OCI-LY1 (cell line): ENCODE measurements at regions not wholly inside any gene's neighbourhood (a gene's known extent, or its start where the extent isn't known, plus 50 kb on each side); places are given as distances from the start of the nearest gene placed in this dataset.
"Not testable (repeated sequence)": the region's sequence is repeated elsewhere in the genome, so short reads cannot be mapped to it uniquely, and the experiment has no call there.

Source experiments
- H2AFZ ChIP-seq: fragments of 200-600 bp; sonication (generic), shearing (Covaris generic); 2 replicates; pipeline ENCODE4 v1.6.0; 2014; ENCODE audit warnings: antibody characterized with exemption, mild to moderate bottlenecking, low read length
- H3F3A ChIP-seq: fragments of 200-600 bp; sonication (generic), shearing (Covaris generic); 2 replicates; pipeline ENCODE4 v1.6.0; 2014; ENCODE audit warnings: mild to moderate bottlenecking, antibody characterized with exemption, low read length, moderate library complexity; ENCODE audit not compliant: insufficient read depth
- H3K27ac ChIP-seq: fragments of 200-600 bp; sonication (generic); 2 replicates; pipeline ENCODE4 v1.5.1; 2014; ENCODE audit warnings: low read length, mixed run types, mild to moderate bottlenecking, low read depth; ENCODE audit not compliant: poor library complexity, severe bottlenecking
- H3K27me3 ChIP-seq: fragments of 200-600 bp; sonication (generic); 2 replicates; pipeline ENCODE4 v1.6.0; 2014; ENCODE audit warnings: antibody characterized with exemption, mild to moderate bottlenecking, low read length, moderate library complexity; ENCODE audit not compliant: insufficient read depth
- H3K36me3 ChIP-seq: fragments of 200-600 bp; sonication (generic); 2 replicates; pipeline ENCODE4 v1.6.1; 2014; ENCODE audit warnings: mild to moderate bottlenecking, antibody characterized with exemption, low read length, moderate library complexity, mixed read lengths; ENCODE audit not compliant: insufficient read depth
- H3K4me1 ChIP-seq: fragments of 200-600 bp; sonication (generic); 2 replicates; pipeline ENCODE4 v1.5.1; 2014; ENCODE audit warnings: mild to moderate bottlenecking, low read length, moderate library complexity; ENCODE audit not compliant: insufficient read depth, severe bottlenecking
- H3K4me2 ChIP-seq: fragments of 200-600 bp; sonication (generic), shearing (Covaris generic); 2 replicates; pipeline ENCODE4 v1.6.1; 2014; ENCODE audit warnings: low read length
- H3K4me3 ChIP-seq: fragments of 200-600 bp; sonication (generic); 2 replicates; pipeline ENCODE4 v1.5.1; 2014; ENCODE audit warnings: low read length, low read depth, mild to moderate bottlenecking, mixed read lengths; ENCODE audit not compliant: poor library complexity, severe bottlenecking
- H3K79me2 ChIP-seq: fragments of 200-600 bp; shearing (Covaris generic); 2 replicates; pipeline ENCODE4 v1.6.1; 2016; ENCODE audit warnings: mixed run types, low read length, mixed read lengths; ENCODE audit not compliant: insufficient read depth
- H3K9ac ChIP-seq: fragments of 200-600 bp; sonication (generic), shearing (Covaris generic); 2 replicates; pipeline ENCODE4 v1.6.1; 2014; ENCODE audit warnings: mild to moderate bottlenecking, low read length, mixed read lengths
- H3K9me2 ChIP-seq: fragments of 200-600 bp; sonication (generic), shearing (Covaris generic); 2 replicates; pipeline ENCODE4 v1.6.1; 2014; ENCODE audit warnings: low read depth, mild to moderate bottlenecking, low read length, mixed read lengths
- H3K9me3 ChIP-seq: fragments of 200-600 bp; shearing (Covaris generic); 2 replicates; pipeline ENCODE4 v1.6.1; 2014; ENCODE audit warnings: low read length, mixed read lengths
- H4K20me1 ChIP-seq: fragments of 200-600 bp; sonication (generic), shearing (Covaris generic); 2 replicates; pipeline ENCODE4 v1.6.0; 2016; ENCODE audit warnings: mild to moderate bottlenecking, low read length; ENCODE audit not compliant: insufficient read depth
- EZH2 ChIP-seq: fragments of 200-600 bp; sonication (generic), shearing (Covaris generic); IDR thresholded peaks from 2 replicates; pipeline ENCODE4 v1.8.0; 2017; ENCODE audit warnings: borderline replicate concordance, mixed run types, mild to moderate bottlenecking, antibody characterized with exemption, low read length, moderate library complexity, mixed read lengths
- TF ChIP-seq, protein P1 (sequence below): fragments of 200-600 bp; sonication (generic), shearing (Covaris generic); IDR thresholded peaks from 2 replicates; pipeline ENCODE4 v1.5.1; 2017; ENCODE audit warnings: mild to moderate bottlenecking, antibody characterized with exemption, low read length, moderate library complexity, mixed read lengths

DNA sequence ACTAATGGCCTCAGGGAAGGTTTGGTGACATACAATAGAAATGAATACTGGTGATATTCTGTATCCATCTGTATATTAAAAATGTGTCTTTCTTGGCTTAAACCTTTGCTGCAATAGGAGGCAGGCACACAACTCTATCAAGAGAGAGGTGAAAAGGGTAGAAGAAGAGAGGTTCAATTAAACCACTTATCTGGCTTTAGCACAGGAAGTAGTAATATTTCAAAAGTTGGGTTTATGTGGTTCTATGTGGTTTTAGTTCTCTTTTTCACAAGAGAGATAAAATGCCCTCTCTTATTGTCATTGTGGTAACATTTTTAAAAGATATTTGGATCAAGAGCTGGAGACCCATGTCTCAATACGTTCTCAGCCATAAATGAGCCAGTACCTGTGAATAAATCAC lies 146.2 kb upstream of the FNDC3A start:
- Histone ChIP-seq H3K4me1 (peaks cover 7% of the 10 kb centered on the region), H2AFZ (no peak overlapping the region), H3K4me2 (no peak overlapping the region), H3K9ac (no peak overlapping the region), H3K27me3 (no peaks in the 10 kb centered on the region), H4K20me1 (no peaks in the 10 kb centered on the region), H3F3A (no peaks in the 10 kb centered on the region), H3K27ac (peak overlapping the region; percentile 42), H3K36me3 (no peaks in the 10 kb centered on the region), H3K9me2 (no peaks in the 10 kb centered on the region), H3K9me3 (no peaks in the 10 kb centered on the region), H3K4me3 (no peak overlapping the region), H3K79me2 (no peaks in the 10 kb centered on the region)
- TF ChIP-seq, protein P1, sequence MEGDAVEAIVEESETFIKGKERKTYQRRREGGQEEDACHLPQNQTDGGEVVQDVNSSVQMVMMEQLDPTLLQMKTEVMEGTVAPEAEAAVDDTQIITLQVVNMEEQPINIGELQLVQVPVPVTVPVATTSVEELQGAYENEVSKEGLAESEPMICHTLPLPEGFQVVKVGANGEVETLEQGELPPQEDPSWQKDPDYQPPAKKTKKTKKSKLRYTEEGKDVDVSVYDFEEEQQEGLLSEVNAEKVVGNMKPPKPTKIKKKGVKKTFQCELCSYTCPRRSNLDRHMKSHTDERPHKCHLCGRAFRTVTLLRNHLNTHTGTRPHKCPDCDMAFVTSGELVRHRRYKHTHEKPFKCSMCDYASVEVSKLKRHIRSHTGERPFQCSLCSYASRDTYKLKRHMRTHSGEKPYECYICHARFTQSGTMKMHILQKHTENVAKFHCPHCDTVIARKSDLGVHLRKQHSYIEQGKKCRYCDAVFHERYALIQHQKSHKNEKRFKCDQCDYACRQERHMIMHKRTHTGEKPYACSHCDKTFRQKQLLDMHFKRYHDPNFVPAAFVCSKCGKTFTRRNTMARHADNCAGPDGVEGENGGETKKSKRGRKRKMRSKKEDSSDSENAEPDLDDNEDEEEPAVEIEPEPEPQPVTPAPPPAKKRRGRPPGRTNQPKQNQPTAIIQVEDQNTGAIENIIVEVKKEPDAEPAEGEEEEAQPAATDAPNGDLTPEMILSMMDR, result no peak
- TF ChIP-seq EZH2, result no peak

DNA sequence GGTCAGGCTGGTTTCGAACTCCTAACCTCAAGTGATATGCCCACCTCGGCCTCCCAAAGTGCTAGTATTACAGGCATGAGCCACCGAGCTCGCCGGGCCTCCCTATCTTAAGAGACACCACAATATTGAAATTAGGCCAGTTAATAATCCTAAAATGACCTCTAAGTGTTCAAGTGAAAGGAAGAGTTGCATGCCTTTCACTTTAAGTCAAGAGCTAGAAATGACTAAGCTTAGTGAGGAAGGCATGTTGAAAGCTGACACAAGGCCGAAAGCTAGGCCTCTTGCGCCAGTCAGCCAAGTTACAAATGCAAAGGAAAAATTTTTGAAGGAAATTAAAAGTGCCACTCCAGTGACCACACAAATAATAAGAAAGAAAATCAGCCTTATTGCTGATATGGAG lies 144.5 kb upstream of the FNDC3A start:
- Histone ChIP-seq H3K9me2 (no peaks in the 10 kb centered on the region), H4K20me1 (no peaks in the 10 kb centered on the region), H3K27ac (no peak overlapping the region), H3K4me2 (no peak overlapping the region), H3K4me3 (no peak overlapping the region), H3K4me1 (peaks cover 7% of the 10 kb centered on the region), H3K79me2 (no peaks in the 10 kb centered on the region), H3K27me3 (no peaks in the 10 kb centered on the region), H3K9ac (no peak overlapping the region), H3K9me3 (no peaks in the 10 kb centered on the region), H3F3A (no peaks in the 10 kb centered on the region), H2AFZ (no peak overlapping the region), H3K36me3 (no peaks in the 10 kb centered on the region)
- no peak for TF ChIP-seq EZH2
- TF ChIP-seq, protein P1, result no peak

DNA sequence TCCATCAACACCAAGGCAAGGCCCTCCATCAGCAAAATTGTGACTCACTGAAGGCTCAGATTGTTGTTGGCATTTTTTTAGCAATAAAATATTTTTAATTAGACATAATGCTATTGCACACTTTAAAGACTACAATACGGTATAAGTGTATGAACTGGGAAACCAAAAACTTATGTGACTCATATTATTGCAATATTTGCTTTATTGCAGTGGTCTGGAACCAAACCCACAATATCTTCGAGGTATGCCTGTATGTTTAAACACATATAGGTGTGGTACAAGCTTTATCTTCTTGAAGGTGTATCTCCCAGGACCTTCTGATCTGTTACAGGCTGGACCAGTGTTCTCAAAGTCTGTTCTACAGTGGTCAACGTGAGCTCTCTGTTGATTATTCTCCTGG lies 142.3 kb upstream of the FNDC3A start:
- H3K9ac ChIP-seq, result no peak overlapping the region
- no peaks in the 10 kb centered on the region for H3F3A ChIP-seq
- H3K27me3 ChIP-seq, result no peaks in the 10 kb centered on the region
- H3K79me2 ChIP-seq, result no peaks in the 10 kb centered on the region
- no peaks in the 10 kb centered on the region for H3K36me3 ChIP-seq
- TF ChIP-seq EZH2, result no peak
- TF ChIP-seq, protein P1, result no peak
- H3K4me2 ChIP-seq, result no peak overlapping the region
- H4K20me1 ChIP-seq, result no peaks in the 10 kb centered on the region
- H3K9me2 ChIP-seq, result no peaks in the 10 kb centered on the region
- no peaks in the 10 kb centered on the region for H3K9me3 ChIP-seq
- peaks cover 7% of the 10 kb centered on the region for H3K4me1 ChIP-seq
- H2AFZ ChIP-seq, result no peak overlapping the region
- no peak overlapping the region for H3K27ac ChIP-seq
- H3K4me3 ChIP-seq, result no peak overlapping the region

DNA sequence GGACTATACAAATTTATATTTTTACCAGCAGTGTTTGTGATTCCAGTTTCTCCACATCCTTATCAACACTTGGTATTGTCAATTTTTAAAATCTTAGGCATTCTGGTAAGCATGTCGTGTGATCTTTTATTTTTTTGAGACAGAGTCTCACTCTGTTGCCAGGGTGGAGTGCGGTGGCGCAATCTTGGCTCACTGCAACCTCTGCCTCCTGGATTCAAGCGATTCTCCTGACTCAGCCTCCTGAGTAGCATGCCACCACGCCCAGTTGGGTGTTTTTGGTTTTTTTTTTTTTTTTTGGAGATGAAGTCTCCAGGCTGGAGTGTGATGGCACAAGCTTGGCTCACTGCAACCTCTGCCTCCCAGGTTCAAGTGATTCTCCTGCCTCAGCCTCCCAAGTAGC lies 140.4 kb upstream of the FNDC3A start:
- H3K9me2 ChIP-seq, H3F3A ChIP-seq, H3K4me3 ChIP-seq, H3K4me2 ChIP-seq, H3K79me2 ChIP-seq, H3K9ac ChIP-seq, H2AFZ ChIP-seq, H3K9me3 ChIP-seq, H3K27me3 ChIP-seq, H3K4me1 ChIP-seq, H3K27ac ChIP-seq, H3K36me3 ChIP-seq, H4K20me1 ChIP-seq: not testable (repeated sequence)
